GM19467 (cell line): ENCODE measurements at regions not wholly inside any gene's neighbourhood (a gene's known extent, or its start where the extent isn't known, plus 50 kb on each side); places are given as distances from the start of the nearest gene placed in this dataset.

Experiments used
- ATAC-seq: cut with Tn5 transposase; IDR thresholded peaks from one replicate; pipeline ENCODE4 v1.9.1; 2021; ENCODE audit warnings: mild to moderate bottlenecking, moderate library complexity; ENCODE audit not compliant: unreplicated experiment

DNA sequence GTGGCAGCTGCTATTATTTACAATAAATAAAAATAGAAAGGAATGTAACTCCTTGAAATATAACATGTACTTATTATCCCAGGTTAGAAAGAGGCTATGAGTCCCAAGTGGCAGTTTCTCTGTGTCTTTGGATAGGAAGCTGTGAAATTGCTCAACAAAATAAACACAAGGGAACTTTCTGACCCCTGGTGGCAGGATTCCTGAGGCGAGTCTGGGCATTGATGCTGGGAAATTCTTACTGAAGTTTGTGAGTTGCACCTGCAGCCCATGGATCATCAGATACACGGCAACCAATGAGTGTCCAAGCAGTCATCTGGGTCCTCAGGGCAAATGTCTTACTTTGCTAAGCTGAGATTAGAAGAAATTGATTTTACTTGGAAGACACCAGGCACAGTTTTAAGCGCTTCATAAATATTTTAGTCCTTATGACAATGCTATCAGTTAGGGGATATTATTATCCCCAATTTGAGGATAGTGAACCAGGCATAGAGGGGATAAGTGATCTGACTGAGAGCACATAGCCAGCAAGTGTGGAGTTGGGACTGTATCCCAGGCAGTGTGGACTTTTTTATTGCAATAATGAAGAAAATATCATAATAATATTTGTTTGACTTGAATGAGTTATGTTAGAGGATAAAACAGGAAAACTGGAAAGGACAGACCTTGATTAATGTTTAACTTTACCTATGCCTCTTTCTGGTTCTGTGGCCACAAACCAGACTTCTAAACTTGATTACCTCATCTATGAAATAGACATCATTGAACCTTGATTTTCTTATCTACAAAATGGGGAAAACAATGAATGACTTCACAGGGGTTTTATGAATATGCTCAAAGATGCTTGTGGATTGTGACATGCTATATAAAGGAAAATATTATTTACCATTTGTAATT, 265.5 kb upstream of the ADAMTSL1 start:
- no peak for ATAC-seq

GRCh38 chr9:18215626-18216025, 258.3 kb upstream of the ADAMTSL1 start:
- ATAC-seq, result no peak

GRCh38 chr9:18216376-18216775, 257.6 kb upstream of the ADAMTSL1 start:
- ATAC-seq, result no peak

DNA sequence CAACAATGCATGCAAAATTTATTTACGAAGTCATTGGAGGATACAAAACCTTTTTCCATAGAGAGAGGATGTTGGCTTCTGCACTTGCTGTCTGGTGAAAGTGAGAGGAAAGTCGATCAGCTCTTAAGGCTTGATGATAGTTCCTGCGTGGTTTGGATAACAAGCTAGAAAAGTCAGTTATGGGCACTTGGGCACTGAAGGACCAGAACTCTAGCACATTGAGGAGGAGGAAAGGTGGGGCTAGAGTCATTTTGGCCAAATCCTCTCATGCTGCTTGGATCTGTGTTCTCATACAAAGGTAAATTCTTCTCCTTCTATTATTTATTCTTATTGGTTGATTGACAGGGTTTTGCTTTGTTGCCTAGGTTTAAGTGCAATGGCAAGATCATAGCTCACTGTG, 245.9 kb upstream of the ADAMTSL1 start:
- no peak for ATAC-seq

GRCh38 chr9:18229992-18230676, 243.8 kb upstream of the ADAMTSL1 start:
- no peak for ATAC-seq

- ATAC-seq, result no peak
These were observed 240.6 kb upstream of the ADAMTSL1 start for GRCh38 chr9:18233311-18233710.

DNA sequence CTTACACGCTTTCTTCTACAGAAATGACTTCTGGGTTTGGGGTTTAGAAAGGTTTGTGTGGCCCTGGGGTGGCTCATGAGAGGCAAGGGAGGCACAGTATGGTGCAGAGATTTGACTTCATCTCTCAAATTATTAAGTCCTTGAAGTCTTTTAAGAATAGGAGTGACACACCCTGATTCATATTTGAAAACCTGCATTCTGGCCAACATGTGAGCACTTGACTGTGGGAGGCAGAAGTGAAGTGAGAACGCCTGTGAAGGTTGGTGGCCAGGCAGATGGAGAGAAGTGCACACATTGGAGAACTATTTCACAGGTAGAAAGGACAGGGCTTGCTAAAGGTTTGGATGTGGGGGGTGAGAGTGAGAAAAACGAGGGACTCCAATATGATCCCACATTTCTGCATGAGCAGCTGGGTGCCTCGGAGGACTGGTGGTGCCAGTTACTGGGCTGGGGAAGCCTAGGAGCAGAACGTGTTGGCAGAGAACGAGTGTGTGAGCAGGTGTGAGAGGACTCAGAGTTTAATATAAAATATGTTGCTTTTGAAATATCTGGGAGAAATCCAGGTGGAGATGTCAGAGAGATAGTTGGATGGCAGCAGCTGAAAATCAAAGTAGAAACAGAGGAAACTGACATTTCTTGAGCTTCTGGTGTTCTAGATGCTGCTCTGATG, 240.0 kb upstream of the ADAMTSL1 start:
- no peak for ATAC-seq

DNA sequence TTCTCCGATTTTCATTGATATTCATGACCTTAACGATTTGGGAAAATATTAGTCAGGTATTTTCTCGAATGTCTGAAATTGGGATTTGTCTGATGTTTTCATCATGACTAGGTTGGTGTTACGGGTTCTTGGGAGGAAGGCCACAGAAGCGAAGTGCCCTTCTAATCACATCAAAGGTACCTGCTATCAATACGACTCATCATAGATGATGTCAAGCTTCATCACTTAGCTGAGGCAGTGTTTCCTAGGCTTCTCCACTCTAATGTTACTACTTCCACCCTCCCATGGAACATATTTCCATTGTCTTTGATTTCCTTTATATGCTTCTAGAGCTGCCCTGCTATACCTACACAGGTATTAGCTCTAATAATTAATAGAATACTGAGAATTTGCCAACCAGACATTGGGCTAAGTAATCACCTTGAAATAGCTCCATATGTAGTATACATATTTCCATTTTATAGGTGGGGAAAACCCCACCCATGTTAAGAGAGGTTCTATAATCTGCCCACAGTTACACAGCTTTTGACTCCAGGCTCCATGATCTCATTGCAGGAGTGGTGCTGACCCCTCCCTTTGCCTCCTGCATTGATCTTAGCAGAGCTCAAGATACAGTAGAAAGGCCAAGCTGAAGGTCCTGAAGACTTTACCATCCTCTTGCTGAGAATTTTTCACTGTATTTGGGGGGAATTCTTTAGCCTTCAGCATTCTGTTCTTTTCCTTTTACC, 238.6 kb upstream of the ADAMTSL1 start:
- no peak for ATAC-seq

- ATAC-seq, result no peak
These were observed 237.6 kb upstream of the ADAMTSL1 start for GRCh38 chr9:18236336-18236735.

DNA sequence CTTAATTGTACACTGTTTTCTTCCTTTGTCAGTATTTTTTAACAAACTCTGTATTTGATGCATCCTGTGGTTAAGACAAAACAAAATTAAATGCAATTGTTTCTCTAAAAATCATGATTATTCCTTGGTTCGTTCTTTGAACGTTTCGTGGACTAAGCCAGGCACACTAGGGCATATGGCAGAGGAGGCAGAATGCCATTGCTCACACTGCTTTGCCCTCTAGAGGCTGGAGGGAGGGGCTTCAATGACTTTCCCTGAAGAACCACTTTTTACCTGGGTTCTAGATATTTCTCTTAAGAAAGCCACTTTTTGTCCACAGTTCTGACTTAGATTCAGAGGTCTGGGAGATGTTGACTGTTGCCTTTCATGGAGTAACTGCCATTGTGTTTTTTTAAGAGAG, 236.2 kb upstream of the ADAMTSL1 start:
- no peak for ATAC-seq

DNA sequence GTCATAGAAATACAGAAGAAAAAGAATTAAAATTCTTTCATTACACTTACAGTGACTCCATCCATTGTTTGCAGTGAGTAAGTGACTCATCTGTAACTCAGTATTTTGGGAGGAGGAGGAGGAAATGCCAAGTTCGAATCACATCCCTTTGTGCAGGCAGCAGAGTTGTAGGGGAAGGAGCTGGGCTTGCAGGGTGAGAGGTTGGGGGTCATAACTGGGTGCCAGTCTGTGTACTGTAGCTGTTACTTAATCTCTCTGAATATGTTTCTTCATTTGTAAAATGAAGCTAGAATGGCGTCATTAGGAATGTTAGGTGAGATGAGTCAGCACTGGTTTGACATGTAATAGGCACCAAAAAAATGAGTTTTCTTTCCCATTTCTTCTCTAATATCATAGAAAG, 235.7 kb upstream of the ADAMTSL1 start:
- ATAC-seq, result no peak

DNA sequence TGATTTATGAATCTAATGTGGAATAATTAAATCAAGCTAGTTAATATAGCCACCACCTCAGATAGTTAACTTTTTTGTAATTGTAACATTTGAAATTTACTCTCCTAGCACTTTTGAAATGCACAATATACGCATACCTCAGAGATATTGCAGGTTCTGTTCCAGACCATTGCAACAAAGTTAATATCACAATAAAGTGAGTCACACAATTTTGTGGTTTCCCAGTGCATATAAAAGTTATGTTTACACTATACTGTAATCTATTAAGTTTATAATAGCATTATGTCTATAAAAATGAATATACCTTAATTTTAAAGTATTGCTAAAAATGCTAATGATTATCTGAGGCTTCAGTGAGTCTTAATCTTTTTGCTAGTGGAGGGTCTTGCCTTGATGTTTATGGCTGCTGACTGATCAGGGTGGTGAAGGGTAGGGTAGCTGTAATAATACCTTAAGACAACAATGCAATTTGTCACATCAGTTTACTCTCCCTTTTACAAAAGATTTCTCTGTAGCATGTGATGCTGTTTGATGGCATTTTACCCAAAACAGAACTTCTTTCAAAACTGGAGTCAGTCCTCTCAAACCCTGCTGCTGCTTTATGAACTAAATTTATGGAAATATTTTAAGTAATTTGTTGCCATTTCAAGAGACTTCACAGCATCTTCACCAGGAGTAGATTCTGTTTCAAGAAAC, 235.1 kb upstream of the ADAMTSL1 start:
- ATAC-seq, result no peak

GRCh38 chr9:18240213-18240612, 233.7 kb upstream of the ADAMTSL1 start:
- ATAC-seq, result no peak

GRCh38 chr9:18245911-18246310, 228.0 kb upstream of the ADAMTSL1 start:
- no peak for ATAC-seq

- ATAC-seq, result no peak
These were observed 223.9 kb upstream of the ADAMTSL1 start for GRCh38 chr9:18250053-18250452.

GRCh38 chr9:18253950-18254349, 220.0 kb upstream of the ADAMTSL1 start:
- no peak for ATAC-seq

GRCh38 chr9:18255158-18255629, 218.8 kb upstream of the ADAMTSL1 start:
- ATAC-seq, result peak; percentile 89

DNA sequence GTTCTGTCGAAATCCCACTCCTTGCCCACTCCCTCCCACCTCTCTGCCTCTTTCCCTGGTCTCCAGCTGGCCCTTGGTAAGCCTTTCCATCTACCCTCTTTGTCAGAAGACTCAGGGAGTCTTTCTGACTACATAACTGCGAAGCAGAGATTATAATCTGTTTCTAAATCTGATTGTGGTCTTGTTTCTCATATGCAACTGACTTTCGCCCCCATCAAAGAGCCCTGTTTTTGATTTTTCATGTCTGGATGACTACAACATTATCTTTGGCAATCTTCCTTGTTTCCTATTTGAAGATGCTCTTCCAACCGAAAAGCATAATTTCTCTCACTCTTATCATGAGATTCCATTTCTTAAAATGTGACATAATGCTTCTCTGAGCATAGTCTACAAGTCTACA, 218.2 kb upstream of the ADAMTSL1 start:
- ATAC-seq, result no peak

DNA sequence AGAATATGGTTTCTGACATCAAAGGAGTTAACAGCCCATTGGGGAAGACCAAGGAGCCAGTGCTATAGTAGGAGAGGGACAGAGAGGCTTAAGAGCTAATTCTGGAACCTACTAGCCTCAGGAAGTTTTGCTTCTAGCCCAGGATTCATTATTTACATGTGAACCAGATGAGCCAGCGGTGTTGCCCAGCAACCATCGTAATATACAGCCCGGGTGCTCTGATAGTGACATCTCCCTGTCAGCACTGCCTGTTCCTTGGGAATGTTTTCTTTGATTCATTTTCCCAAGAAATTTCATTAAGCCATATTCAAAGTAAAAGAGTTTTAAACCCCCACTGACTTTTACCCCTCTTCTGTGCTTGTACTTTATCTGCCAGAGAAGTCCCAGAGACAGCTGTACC, 217.4 kb upstream of the ADAMTSL1 start:
- no peak for ATAC-seq

DNA sequence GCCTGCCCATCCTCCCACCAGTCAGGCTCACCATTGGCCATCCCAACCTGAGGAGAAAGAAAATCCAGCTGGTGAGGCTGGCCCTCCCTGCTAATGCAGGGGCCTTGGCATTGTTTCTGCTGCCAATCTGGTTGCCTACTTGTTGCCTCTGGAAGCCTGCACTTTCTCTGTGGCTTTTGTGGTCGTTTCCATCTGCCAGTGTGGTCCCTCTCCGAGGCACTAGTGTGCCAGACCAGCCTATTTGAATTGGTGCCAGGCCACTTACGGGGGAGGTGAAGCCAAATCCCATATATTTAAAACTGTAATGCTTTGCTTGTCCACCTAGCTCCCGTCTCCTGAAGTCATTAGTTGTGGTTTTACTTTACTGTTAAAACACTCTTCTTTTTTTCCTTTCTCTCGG, 213.4 kb upstream of the ADAMTSL1 start:
- ATAC-seq, result no peak
